ENCODE measurements at regions not wholly inside any gene's neighbourhood (a gene's known extent, or its start where the extent isn't known, plus 50 kb on each side); places are given as distances from the start of the nearest gene placed in this dataset.

- Histone ChIP-seq H3K4me3 (ENCODE audit: insufficient read depth in 1 of 2, low read depth in 1 of 2, low read length in 2 of 2) (no peak overlapping the region), H3K4me1 (ENCODE audit: control insufficient read depth, insufficient read depth, low read depth, low read length) (no peaks in the 10 kb centered on the region), H2BK120ac (ENCODE audit: low read depth, low read length) (no peak overlapping the region), H4K91ac (ENCODE audit: low read length) (no peak overlapping the region), H3K14ac (ENCODE audit: low read length in 2 of 2) (no peak overlapping the region), H3K18ac (ENCODE audit: low read depth in 1 of 2, low read length in 2 of 2) (no peak overlapping the region), H3K27ac (ENCODE audit: low read length, poor library complexity, severe bottlenecking) (no peak overlapping the region), H2BK15ac (ENCODE audit: low read depth, poor library complexity, severe bottlenecking) (no peak overlapping the region), H2BK12ac (ENCODE audit: low read length in 2 of 2) (no peak overlapping the region), H3K4ac (ENCODE audit: low read depth in 1 of 2, low read length in 2 of 2) (no peak overlapping the region), H3K9me3 (ENCODE audit: control insufficient read depth, low read length) (no peaks in the 10 kb centered on the region), H3K36me3 (ENCODE audit: control insufficient read depth in 1 of 2, insufficient read depth in 2 of 2, low read depth in 1 of 2, low read length in 2 of 2) (no peaks in the 10 kb centered on the region), H3K79me1 (replicated peaks; ENCODE audit: low read length, poor library complexity, severe bottlenecking) (no peaks in the 10 kb centered on the region), H2AK5ac (ENCODE audit: low read length, severe bottlenecking) (no peak overlapping the region), H3K27me3 (ENCODE audit: control insufficient read depth in 1 of 2, insufficient read depth in 1 of 2, low read length in 2 of 2) (peaks cover 29 to 51% of the 10 kb centered on the region in 2 experiments), H3K9ac (ENCODE audit: low read length) (no peak overlapping the region), H4K8ac (ENCODE audit: low read length) (no peak overlapping the region), H3K4me2 (ENCODE audit: low read length, poor library complexity, severe bottlenecking) (no peak overlapping the region), H2AFZ (ENCODE audit: low read depth, low read length) (no peak overlapping the region), H2BK5ac (ENCODE audit: low read depth, low read length, poor library complexity, severe bottlenecking) (no peak overlapping the region), H3K23ac (ENCODE audit: low read length in 2 of 2) (no peak overlapping the region)
- WGBS, result 64% methylated on average over 21 of the region's 22 CpGs
- DNase-seq, result peak; percentile 33
Observed at GRCh38 chr22:35150183-35151107, 84.5 kb downstream of the ISX start.

DNA sequence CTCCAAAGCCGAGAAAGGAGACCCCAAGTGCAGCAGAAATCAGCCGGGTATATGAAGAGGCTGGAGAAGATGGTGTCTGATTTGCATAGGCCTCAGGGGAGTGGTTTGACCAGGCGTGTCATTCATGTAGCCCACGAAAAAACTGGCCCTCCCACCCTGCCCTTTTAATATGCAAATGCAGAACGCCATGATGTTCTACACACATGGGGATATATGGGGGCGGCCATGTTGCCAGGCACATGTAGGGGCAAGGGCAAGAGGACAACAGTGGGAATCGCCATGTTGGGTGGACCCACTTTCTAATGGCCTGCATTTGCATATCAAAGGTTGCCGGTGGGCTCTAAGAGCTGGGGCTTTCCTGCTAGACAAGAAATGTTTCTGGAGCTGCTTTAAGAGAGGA is 86.4 kb downstream of the ISX start:
- Histone ChIP-seq H3K4ac (ENCODE audit: low read depth in 1 of 2, low read length in 2 of 2) (no peak overlapping the region), H3K79me1 (replicated peaks; ENCODE audit: low read length, poor library complexity, severe bottlenecking) (no peaks in the 10 kb centered on the region), H2BK5ac (ENCODE audit: low read depth, low read length, poor library complexity, severe bottlenecking) (no peak overlapping the region), H3K23ac (ENCODE audit: low read length in 2 of 2) (no peak overlapping the region), H2BK12ac (ENCODE audit: low read length in 2 of 2) (no peak overlapping the region), H2AFZ (ENCODE audit: low read depth, low read length) (no peak overlapping the region), H3K4me2 (ENCODE audit: low read length, poor library complexity, severe bottlenecking) (no peak overlapping the region), H3K36me3 (ENCODE audit: control insufficient read depth in 1 of 2, insufficient read depth in 2 of 2, low read depth in 1 of 2, low read length in 2 of 2) (no peaks in the 10 kb centered on the region), H3K9ac (ENCODE audit: low read length) (no peak overlapping the region), H3K4me3 (ENCODE audit: insufficient read depth in 1 of 2, low read depth in 1 of 2, low read length in 2 of 2) (no peak overlapping the region), H3K4me1 (ENCODE audit: control insufficient read depth, insufficient read depth, low read depth, low read length) (no peaks in the 10 kb centered on the region), H2AK5ac (ENCODE audit: low read length, severe bottlenecking) (no peak overlapping the region), H3K9me3 (ENCODE audit: control insufficient read depth, low read length) (no peaks in the 10 kb centered on the region), H3K27me3 (ENCODE audit: control insufficient read depth in 1 of 2, insufficient read depth in 1 of 2, low read length in 2 of 2) (peaks cover 32 to 49% of the 10 kb centered on the region in 2 experiments), H3K27ac (ENCODE audit: low read length, poor library complexity, severe bottlenecking) (no peak overlapping the region), H3K18ac (ENCODE audit: low read depth in 1 of 2, low read length in 2 of 2) (no peak overlapping the region), H4K91ac (ENCODE audit: low read length) (no peak overlapping the region), H4K8ac (ENCODE audit: low read length) (no peak overlapping the region), H3K14ac (ENCODE audit: low read length in 2 of 2) (no peak overlapping the region), H2BK15ac (ENCODE audit: low read depth, poor library complexity, severe bottlenecking) (no peak overlapping the region), H2BK120ac (ENCODE audit: low read depth, low read length) (no peak overlapping the region)
- DNase-seq, result no peak
- 61% methylated on average over 7 of the region's 8 CpGs for WGBS

GRCh38 chr22:35154937-35155387 is 89.0 kb downstream of the ISX start:
- no peak overlapping the region for H3K4me3 ChIP-seq (ENCODE audit: insufficient read depth in 1 of 2, low read depth in 1 of 2, low read length in 2 of 2)

DNA sequence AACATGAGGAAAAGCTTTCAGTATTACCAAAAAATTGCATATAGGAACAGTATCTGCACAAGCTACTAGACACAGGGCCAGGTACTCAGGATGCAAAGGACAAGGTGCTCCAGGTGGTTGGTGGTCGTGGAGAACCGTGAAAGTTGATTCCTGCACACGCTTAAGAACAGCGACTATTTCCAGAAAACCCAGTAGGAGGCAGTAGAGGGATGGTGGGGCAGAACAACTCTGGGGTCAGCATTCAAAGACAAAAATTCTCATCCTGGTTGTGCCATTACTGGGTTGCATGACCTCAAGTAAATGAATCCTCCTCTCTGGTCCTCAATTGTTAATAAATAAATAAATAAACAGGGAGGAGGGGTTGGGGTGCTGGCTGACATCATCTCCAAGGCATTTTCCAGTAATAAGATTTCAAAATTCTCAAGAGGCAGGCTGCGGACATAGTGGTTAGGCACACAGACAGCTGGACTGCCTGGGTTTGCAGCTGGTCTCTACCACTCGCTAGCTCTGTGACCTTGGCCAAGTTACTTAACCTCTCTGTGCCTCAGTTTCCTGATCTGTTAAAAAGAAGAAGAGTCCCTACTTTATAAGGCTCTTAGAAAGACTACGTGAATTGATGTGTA is 89.6 kb downstream of the ISX start:
- Histone ChIP-seq H3K23ac (ENCODE audit: low read length in 2 of 2) (no peak overlapping the region), H3K4me3 (ENCODE audit: insufficient read depth in 1 of 2, low read depth in 1 of 2, low read length in 2 of 2) (no peak overlapping the region), H2BK12ac (ENCODE audit: low read length in 2 of 2) (no peak overlapping the region), H2AK5ac (ENCODE audit: low read length, severe bottlenecking) (no peak overlapping the region), H4K91ac (ENCODE audit: low read length) (no peak overlapping the region), H3K27me3 (ENCODE audit: control insufficient read depth in 1 of 2, insufficient read depth in 1 of 2, low read length in 2 of 2) (peaks cover 36 to 50% of the 10 kb centered on the region in 2 experiments), H3K4ac (ENCODE audit: low read depth in 1 of 2, low read length in 2 of 2) (no peak overlapping the region), H3K9ac (ENCODE audit: low read length) (no peak overlapping the region), H3K4me1 (ENCODE audit: control insufficient read depth, insufficient read depth, low read depth, low read length) (no peaks in the 10 kb centered on the region), H3K27ac (ENCODE audit: low read length, poor library complexity, severe bottlenecking) (no peak overlapping the region), H3K18ac (ENCODE audit: low read depth in 1 of 2, low read length in 2 of 2) (no peak overlapping the region), H2BK120ac (ENCODE audit: low read depth, low read length) (no peak overlapping the region), H2BK5ac (ENCODE audit: low read depth, low read length, poor library complexity, severe bottlenecking) (no peak overlapping the region), H3K9me3 (ENCODE audit: control insufficient read depth, low read length) (no peaks in the 10 kb centered on the region), H3K36me3 (ENCODE audit: control insufficient read depth in 1 of 2, insufficient read depth in 2 of 2, low read depth in 1 of 2, low read length in 2 of 2) (no peaks in the 10 kb centered on the region), H3K14ac (ENCODE audit: low read length in 2 of 2) (no peak overlapping the region), H4K8ac (ENCODE audit: low read length) (no peak overlapping the region), H3K4me2 (ENCODE audit: low read length, poor library complexity, severe bottlenecking) (no peak overlapping the region), H3K79me1 (replicated peaks; ENCODE audit: low read length, poor library complexity, severe bottlenecking) (no peaks in the 10 kb centered on the region), H2AFZ (ENCODE audit: low read depth, low read length) (no peak overlapping the region), H2BK15ac (ENCODE audit: low read depth, poor library complexity, severe bottlenecking) (no peak overlapping the region)
- 77% methylated on average over 6 of the region's 7 CpGs for WGBS
- DNase-seq, result no peak

More at GRCh38 chr22:35154937-35155387, 89.0 kb downstream of the ISX start:
- H2BK5ac ChIP-seq (ENCODE audit: low read depth, low read length, poor library complexity, severe bottlenecking), result no peak overlapping the region
- no peak overlapping the region for H3K14ac ChIP-seq (ENCODE audit: low read length in 2 of 2)
- H4K91ac ChIP-seq (ENCODE audit: low read length), result no peak overlapping the region
- no peak overlapping the region for H3K27ac ChIP-seq (ENCODE audit: low read length, poor library complexity, severe bottlenecking)
- peak; percentile 50 for DNase-seq
- no peak overlapping the region for H3K9ac ChIP-seq (ENCODE audit: low read length)
- WGBS, result 16% methylated on average over 7 of the region's 10 CpGs
- H3K18ac ChIP-seq (ENCODE audit: low read depth in 1 of 2, low read length in 2 of 2), result no peak overlapping the region
- no peaks in the 10 kb centered on the region for H3K4me1 ChIP-seq (ENCODE audit: control insufficient read depth, insufficient read depth, low read depth, low read length)
- no peak overlapping the region for H2AFZ ChIP-seq (ENCODE audit: low read depth, low read length)
- H3K4ac ChIP-seq (ENCODE audit: low read depth in 1 of 2, low read length in 2 of 2), result no peak overlapping the region
- H2BK12ac ChIP-seq (ENCODE audit: low read length in 2 of 2), result no peak overlapping the region
- no peaks in the 10 kb centered on the region for H3K36me3 ChIP-seq (ENCODE audit: control insufficient read depth in 1 of 2, insufficient read depth in 2 of 2, low read depth in 1 of 2, low read length in 2 of 2)
- no peak overlapping the region for H2BK15ac ChIP-seq (ENCODE audit: low read depth, poor library complexity, severe bottlenecking)
- H3K4me2 ChIP-seq (ENCODE audit: low read length, poor library complexity, severe bottlenecking), result no peak overlapping the region
- H3K27me3 ChIP-seq (ENCODE audit: control insufficient read depth in 1 of 2, insufficient read depth in 1 of 2, low read length in 2 of 2), result peaks cover 36 to 52% of the 10 kb centered on the region in 2 experiments
- no peak overlapping the region for H4K8ac ChIP-seq (ENCODE audit: low read length)
- no peak overlapping the region for H3K23ac ChIP-seq (ENCODE audit: low read length in 2 of 2)
- H3K79me1 ChIP-seq (replicated peaks; ENCODE audit: low read length, poor library complexity, severe bottlenecking), result no peaks in the 10 kb centered on the region
- no peak overlapping the region for H2BK120ac ChIP-seq (ENCODE audit: low read depth, low read length)
- no peaks in the 10 kb centered on the region for H3K9me3 ChIP-seq (ENCODE audit: control insufficient read depth, low read length)
- no peak overlapping the region for H2AK5ac ChIP-seq (ENCODE audit: low read length, severe bottlenecking)
